ENCODE measurements at regions not wholly inside any gene's neighbourhood (a gene's known extent, or its start where the extent isn't known, plus 50 kb on each side); places are given as distances from the start of the nearest gene placed in this dataset.

DNA sequence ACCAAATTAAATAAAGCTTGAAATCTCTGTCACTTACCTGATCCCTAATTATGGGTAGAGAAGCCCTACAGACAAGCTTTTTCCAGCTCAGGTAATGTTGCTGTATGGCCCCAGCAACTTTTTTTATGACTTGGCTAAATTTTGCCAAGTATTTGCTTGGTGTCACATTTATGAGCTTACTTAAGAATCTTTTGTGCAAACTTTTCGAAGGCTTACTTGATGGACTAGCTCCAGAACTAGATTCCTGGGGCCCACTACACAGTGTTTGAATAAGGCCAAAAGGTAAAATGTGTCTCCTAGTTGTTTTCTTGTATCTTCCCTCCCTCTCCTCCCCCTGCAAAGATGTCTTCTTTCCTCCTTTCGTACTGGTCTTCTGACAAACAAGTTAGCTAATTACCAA, 257.9 kb downstream of the OSR1 start:
- no peaks in the 10 kb centered on the region for H3K4me1 ChIP-seq (ENCODE audit: control insufficient read depth, extremely low read depth, insufficient read depth, low read length)
- H3K9me3 ChIP-seq (replicated peaks; ENCODE audit: control insufficient read depth, insufficient read depth, low read length) = no peaks in the 10 kb centered on the region
- no peak overlapping the region for H3K4me2 ChIP-seq (ENCODE audit: insufficient read depth, low read length)
- FAIRE-seq (no peak), DNase-seq (ENCODE audit: low read depth, low spot score) (no peak)
- no peak overlapping the region for H3K4me3 ChIP-seq (replicated peaks in 1 of 3; ENCODE audit: insufficient read depth in 1 of 3, low read depth in 1 of 3, low read length in 3 of 3)
- no peaks in the 10 kb centered on the region for H3K79me2 ChIP-seq (ENCODE audit: control insufficient read depth, insufficient read depth, low read length)
- H4K20me1 ChIP-seq (replicated peaks; ENCODE audit: control insufficient read depth, extremely low read depth, insufficient read depth, low read length) = no peaks in the 10 kb centered on the region
- intact Hi-C loops (cut with micrococcal nuclease) (no loop called here), dilution Hi-C loops (cut with MboI; ENCODE audit: extremely low pct_ligation_motif_present, low sequenced_read_pairs) (no loop called here)
- no peak overlapping the region for H3K27ac ChIP-seq (ENCODE audit: insufficient read depth, low read depth, low read length)
- no peaks in the 10 kb centered on the region for H3K27me3 ChIP-seq (ENCODE audit: control insufficient read depth in 2 of 2, insufficient read depth in 2 of 2, low read length in 2 of 2)
- CTCF ChIA-PET = no interaction called here
- H3K9ac ChIP-seq (replicated peaks; ENCODE audit: extremely low read depth, insufficient read depth, low read length) = no peak overlapping the region
- POLR2A ChIA-PET = no interaction called here
- no peak for TF ChIP-seq FOS (IDR thresholded peaks at IDR 0.05; ENCODE audit: borderline replicate concordance, insufficient read depth, low read length)
- no peak for TF ChIP-seq POLR2AphosphoS5 (IDR thresholded peaks at IDR 0.05; ENCODE audit: insufficient read depth, low read depth, low read length)
- no peak for TF ChIP-seq CTCF (IDR thresholded peaks at IDR 0.05; ENCODE audit: extremely low read depth in 1 of 2, insufficient read depth in 1 of 2, low read depth in 1 of 2, low read length in 2 of 2)
- no peak for TF ChIP-seq EZH2 (IDR thresholded peaks at IDR 0.05; ENCODE audit: borderline replicate concordance, low read depth, low read length, severe bottlenecking)
- no peak for TF ChIP-seq MYC (IDR thresholded peaks at IDR 0.05; ENCODE audit: low read depth, low read length)
- no peak for TF ChIP-seq POLR2A (IDR thresholded peaks at IDR 0.05; ENCODE audit: low read depth, low read length)
- TF ChIP-seq, protein P1, sequence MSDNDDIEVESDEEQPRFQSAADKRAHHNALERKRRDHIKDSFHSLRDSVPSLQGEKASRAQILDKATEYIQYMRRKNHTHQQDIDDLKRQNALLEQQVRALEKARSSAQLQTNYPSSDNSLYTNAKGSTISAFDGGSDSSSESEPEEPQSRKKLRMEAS (IDR thresholded peaks at IDR 0.05; ENCODE audit: insufficient read depth, insufficient read length) = no peak
- no peak for TF ChIP-seq GATA2 (IDR thresholded peaks at IDR 0.05; ENCODE audit: insufficient read depth, insufficient read length, low read depth, low read length)
- no peak for TF ChIP-seq JUN (IDR thresholded peaks at IDR 0.05; ENCODE audit: borderline replicate concordance, insufficient read depth, insufficient read length, low read depth)
- H3K9me1 ChIP-seq (replicated peaks; ENCODE audit: control insufficient read depth, extremely low read depth, insufficient read depth, low read length) = no peaks in the 10 kb centered on the region
- no peak overlapping the region for H2AFZ ChIP-seq (ENCODE audit: low read depth, low read length)
- no peaks in the 10 kb centered on the region for H3K36me3 ChIP-seq (ENCODE audit: control insufficient read depth in 2 of 2, extremely low read depth in 1 of 2, insufficient read depth in 2 of 2, low read length in 2 of 2)
- no TSS peak for BruUV-seq (replicated peaks)

Data from endothelial cell of umbilical vein (primary cell).